GM23338 (cell line): ENCODE measurements at regions not wholly inside any gene's neighbourhood (a gene's known extent, or its start where the extent isn't known, plus 50 kb on each side); places are given as distances from the start of the nearest gene placed in this dataset.
A peak's percentile ranks its signal among the peaks of the same experiment; 100 is the strongest.

Experiments used
- ATAC-seq: fragments of 200-7000 bp; cut with Tn5 transposase; 3 replicates; pipeline ENCODE4 v1.9.1; 2020
- DNase-seq: peaks from one replicate; pipeline ENCODE4 v3.0.0-alpha.2; 2015; ENCODE audit warnings: low spot score
- H2AFZ ChIP-seq: fragments of 200-600 bp; sonication (generic); 2 replicates; pipeline ENCODE4 v1.8.0; 2016; ENCODE audit warnings: antibody characterized with exemption, mild to moderate bottlenecking, moderate library complexity
- H3F3A ChIP-seq: fragments of 200-600 bp; sonication (generic); replicated peaks from 2 replicates; pipeline ENCODE4 v1.8.0; 2017; ENCODE audit warnings: antibody characterized with exemption, mixed run types, low read depth
- H3K27ac ChIP-seq: fragments of 200-600 bp; sonication (generic); 2 replicates; pipeline ENCODE4 v1.6.1; 2016; ENCODE audit warnings: low read depth
- H3K27me3 ChIP-seq: fragments of 200-600 bp; sonication (generic); 2 replicates; pipeline ENCODE4 v1.8.0; 2016; ENCODE audit warnings: mild to moderate bottlenecking, mixed run types, moderate library complexity; ENCODE audit not compliant: insufficient read depth
- H3K36me3 ChIP-seq: fragments of 200-600 bp; sonication (generic); 2 replicates; pipeline ENCODE4 v1.8.0; 2016; ENCODE audit warnings: mild to moderate bottlenecking; ENCODE audit not compliant: insufficient read depth
- H3K4me1 ChIP-seq: fragments of 200-600 bp; sonication (generic); 2 replicates; pipeline ENCODE4 v1.8.0; 2016; ENCODE audit warnings: mild to moderate bottlenecking, moderate library complexity; ENCODE audit not compliant: insufficient read depth
- H3K4me2 ChIP-seq: fragments of 200-600 bp; sonication (generic); 2 replicates; pipeline ENCODE4 v1.7.1; 2017; ENCODE audit warnings: mixed run types
- H3K4me3 ChIP-seq: fragments of 200-600 bp; sonication (generic); 2 replicates; pipeline ENCODE4 v1.6.1; 2016; ENCODE audit warnings: mixed run types
- H3K79me2 ChIP-seq: fragments of 200-600 bp; sonication (generic); replicated peaks from 2 replicates; pipeline ENCODE4 v1.8.0; 2017; ENCODE audit warnings: mild to moderate bottlenecking; ENCODE audit not compliant: insufficient read depth
- H3K9me2 ChIP-seq: fragments of 200-600 bp; sonication (generic); 2 replicates; pipeline ENCODE4 v1.8.0; 2017; ENCODE audit not compliant: insufficient read depth
- H4K20me1 ChIP-seq: fragments of 200-600 bp; sonication (generic); replicated peaks from 2 replicates; pipeline ENCODE4 v1.8.0; 2017; ENCODE audit warnings: mild to moderate bottlenecking; ENCODE audit not compliant: insufficient read depth
- H3K27ac Mint-ChIP-seq: 2 replicates; pipeline ENCODE4 v1.8.0; 2020; ENCODE audit warnings: inconsistent platforms, mild to moderate bottlenecking, moderate library complexity, mixed read lengths
- H3K27me3 Mint-ChIP-seq: 3 replicates; pipeline ENCODE4 v1.8.0; 2022; ENCODE audit warnings: low read depth, mild to moderate bottlenecking, moderate library complexity, mixed read lengths, inconsistent platforms; ENCODE audit not compliant: insufficient read depth, poor library complexity
- H3K36me3 Mint-ChIP-seq: 3 replicates; pipeline ENCODE4 v1.8.0; 2021; ENCODE audit warnings: low read depth, mild to moderate bottlenecking, inconsistent platforms, moderate library complexity, mixed read lengths
- H3K4me1 Mint-ChIP-seq: 3 replicates; pipeline ENCODE4 v1.8.0; 2020; ENCODE audit warnings: mild to moderate bottlenecking, inconsistent platforms, mixed read lengths
- H3K4me3 Mint-ChIP-seq: 3 replicates; pipeline ENCODE4 v1.8.0; 2021; ENCODE audit warnings: moderate library complexity, mild to moderate bottlenecking, inconsistent platforms, mixed read lengths
- H3K9me3 Mint-ChIP-seq: 3 replicates; pipeline ENCODE4 v1.8.0; 2020; ENCODE audit warnings: moderate library complexity, mild to moderate bottlenecking, inconsistent platforms, mixed read lengths
- CREB1 ChIP-seq: fragments of 250-450 bp; sonication (Bioruptor Pico); IDR thresholded peaks from 2 replicates; pipeline ENCODE4 v1.5.0; 2020; ENCODE audit warnings: low read depth, mild to moderate bottlenecking, moderate library complexity
- CTCF ChIP-seq, 2 experiments: fragments of 200-600 bp in 1 of 2; sonication (generic) in 1 of 2; conservative IDR thresholded peaks; 2 replicates each; pipeline versions ENCODE4 v1.5.1 to v1.6.1; 2016 to 2017; ENCODE audit warnings: antibody characterized with exemption in 2 of 2, low read depth in 2 of 2, mild to moderate bottlenecking in 2 of 2, moderate library complexity in 1 of 2
- ETS1 ChIP-seq: IDR thresholded peaks from 2 replicates; pipeline ENCODE4 v1.6.1; 2016; ENCODE audit warnings: antibody characterized with exemption
- EZH2 ChIP-seq: fragments of 200-600 bp; sonication (generic); IDR thresholded peaks from one replicate; pipeline ENCODE4 v1.8.0; 2017; ENCODE audit warnings: antibody characterized with exemption, mild to moderate bottlenecking, low read depth; ENCODE audit not compliant: unreplicated experiment
- EZH2phosphoT487 ChIP-seq: fragments of 200-600 bp; sonication (generic); IDR thresholded peaks from one replicate; pipeline ENCODE4 v1.8.1; 2018; ENCODE audit warnings: antibody characterized with exemption; ENCODE audit not compliant: unreplicated experiment
- JUNB ChIP-seq: IDR thresholded peaks from one replicate; pipeline ENCODE4 v1.6.1; 2016; ENCODE audit warnings: antibody characterized with exemption; ENCODE audit not compliant: unreplicated experiment
- NANOG ChIP-seq: IDR thresholded peaks from 2 replicates; pipeline ENCODE4 v1.6.1; 2016; ENCODE audit warnings: antibody characterized with exemption, borderline replicate concordance
- POLR2AphosphoS5 ChIP-seq: IDR thresholded peaks from 2 replicates; pipeline ENCODE4 v1.6.1; 2016; ENCODE audit warnings: antibody characterized with exemption, low read depth
- STAT1 ChIP-seq: IDR thresholded peaks from one replicate; pipeline ENCODE4 v1.6.1; 2016; ENCODE audit warnings: antibody characterized with exemption; ENCODE audit not compliant: unreplicated experiment

GRCh38 chr7:3196629-3197400 lies 104.2 kb upstream of the SDK1 start:
- Histone ChIP-seq H3K27me3 (no peaks in the 10 kb centered on the region), H3F3A (no peaks in the 10 kb centered on the region), H3K79me2 (no peaks in the 10 kb centered on the region), H3K4me2 (peak overlapping the region; percentile 19; the same call in 1 of the 2 replicates), H3K4me3 (no peak overlapping the region), H3K36me3 (no peaks in the 10 kb centered on the region), H3K27ac (peak overlapping the region; percentile 24; the same call in 1 of the 2 replicates), H2AFZ (peak overlapping the region; percentile 95), H4K20me1 (no peaks in the 10 kb centered on the region), H3K4me1 (peaks cover 31% of the 10 kb centered on the region), H3K9me2 (no peaks in the 10 kb centered on the region)
- Mint-ChIP-seq H3K27me3 (peaks cover 11% of the 10 kb centered on the region), H3K4me3 (no peak overlapping the region), H3K36me3 (peaks cover 27% of the 10 kb centered on the region), H3K27ac (peak overlapping the region; percentile 28; the same call in 1 of the 2 replicates), H3K9me3 (peaks cover 33% of the 10 kb centered on the region), H3K4me1 (peaks cover 53% of the 10 kb centered on the region)
- TF ChIP-seq ETS1 (no peak), CREB1 (CRISPR knock-in tag) (no peak)
- ATAC-seq (no peak), DNase-seq (no peak)

GRCh38 chr7:3197567-3198213 lies 103.4 kb upstream of the SDK1 start:
- Mint-ChIP-seq H3K4me1 (peaks cover 47% of the 10 kb centered on the region), H3K27me3 (peaks cover 11% of the 10 kb centered on the region), H3K9me3 (peaks cover 33% of the 10 kb centered on the region), H3K27ac (peak overlapping the region; percentile 28; the same call in 1 of the 2 replicates), H3K4me3 (no peak overlapping the region), H3K36me3 (peaks cover 27% of the 10 kb centered on the region)
- Histone ChIP-seq H3K27ac (0 out of 2 replicates have a peak overlapping the region, but pooled peaks have one; percentile 24), H3K27me3 (no peaks in the 10 kb centered on the region), H3K79me2 (no peaks in the 10 kb centered on the region), H3K4me2 (0 out of 2 replicates have a peak overlapping the region, but pooled peaks have one; percentile 19), H3F3A (no peaks in the 10 kb centered on the region), H3K9me2 (no peaks in the 10 kb centered on the region), H2AFZ (peak overlapping the region; percentile 95), H3K4me3 (no peak overlapping the region), H3K36me3 (no peaks in the 10 kb centered on the region), H4K20me1 (no peaks in the 10 kb centered on the region), H3K4me1 (peaks cover 31% of the 10 kb centered on the region)
- DNase-seq: no peak
- no peak for ATAC-seq
- TF ChIP-seq EZH2phosphoT487 (no peak), ETS1 (no peak), EZH2 (no peak), POLR2AphosphoS5 (no peak), STAT1 (no peak), JUNB (no peak), CREB1 (CRISPR knock-in tag) (no peak), NANOG (no peak), CTCF (conservative IDR thresholded peaks at IDR 0.05; ENCODE audit: low read depth in 2 of 2) (no peak)
